H1 (cell line): ENCODE measurements at regions not wholly inside any gene's neighbourhood (a gene's known extent, or its start where the extent isn't known, plus 50 kb on each side); places are given as distances from the start of the nearest gene placed in this dataset.

Source experiments
- CTCF ChIA-PET: fragments of 300-600 bp; sonication (Branson Sonifier 250); formaldehyde crosslinking; loops from one replicate; lab custom pipeline; 2021; ENCODE audit not compliant: partially characterized antibody; lab: Charles Lee
- POLR2A ChIA-PET: fragments of 300-600 bp; sonication (Branson Sonifier 250); formaldehyde crosslinking; loops from one replicate; lab custom pipeline; 2021; ENCODE audit warnings: inconsistent platforms; ENCODE audit not compliant: partially characterized antibody; lab: Charles Lee
- DNase-seq, 2 experiments: peaks; one replicate each; pipeline versions ENCODE4 v3.0.0 to v3.0.0-alpha.2; 2010 to 2022; ENCODE audit warnings: low spot score in 2 of 2, low read depth in 1 of 2, mixed read lengths in 1 of 2
- FAIRE-seq: peaks from 2 replicates; lab custom pipeline; 2011; peaks lifted over from hg19 to GRCh38; lab: Jason Lieb, UNC
- H2AFZ ChIP-seq: 2 replicates; pipeline ENCODE4 v1.8.1; 2012; ENCODE audit warnings: low read length, inconsistent platforms
- H2AK5ac ChIP-seq: 2 replicates; pipeline ENCODE4 v1.6.1; 2013; ENCODE audit warnings: low read depth, low read length
- H2BK120ac ChIP-seq: replicated peaks from 2 replicates; pipeline ENCODE3; 2013; ENCODE audit warnings: low read depth, low read length, inconsistent platforms
- H2BK12ac ChIP-seq: 2 replicates; pipeline ENCODE4 v1.6.1; 2013; ENCODE audit warnings: low read depth, low read length
- H2BK15ac ChIP-seq: 2 replicates; pipeline ENCODE4 v1.6.1; 2013; ENCODE audit warnings: low read length
- H2BK20ac ChIP-seq: 2 replicates; pipeline ENCODE4 v1.6.1; 2013; ENCODE audit warnings: low read length
- H2BK5ac ChIP-seq: 2 replicates; pipeline ENCODE4 v1.6.1; 2013; ENCODE audit warnings: low read depth, low read length
- H3K14ac ChIP-seq: 2 replicates; pipeline ENCODE4 v1.6.1; 2013; ENCODE audit warnings: inconsistent platforms; ENCODE audit not compliant: insufficient read length
- H3K18ac ChIP-seq: 2 replicates; pipeline ENCODE4 v1.6.1; 2013; ENCODE audit warnings: low read length; ENCODE audit errors: extremely low read depth
- H3K23ac ChIP-seq: 2 replicates; pipeline ENCODE4 v1.6.1; 2013; ENCODE audit warnings: inconsistent platforms; ENCODE audit not compliant: insufficient read length
- H3K23me2 ChIP-seq: 2 replicates; pipeline ENCODE4 v1.6.1; 2013; ENCODE audit warnings: low read depth, low read length
- H3K27ac ChIP-seq: 2 replicates; pipeline ENCODE4 v1.6.1; 2011; ENCODE audit warnings: low read depth, low read length, inconsistent platforms
- H3K27me3 ChIP-seq, 4 experiments: replicated peaks in 1 of 4; 1 replicate in 1 of 4; 2 replicates in 3 of 4; pipeline versions ENCODE4 v1.6.1 to v1.8.1; 2011 to 2013; ENCODE audit warnings: low read length in 3 of 4, mild to moderate bottlenecking in 3 of 4, inconsistent platforms in 2 of 4, mixed read lengths in 2 of 4, moderate library complexity in 1 of 4; ENCODE audit not compliant: control insufficient read depth in 3 of 4, insufficient read depth in 3 of 4; ENCODE audit errors: extremely low read depth in 1 of 4
- H3K36me3 ChIP-seq, 4 experiments: 2 replicates each; pipeline versions ENCODE4 v1.6.1 to v1.8.1; 2011 to 2013; ENCODE audit warnings: mild to moderate bottlenecking in 4 of 4, low read length in 3 of 4, moderate library complexity in 2 of 4, control low read depth in 1 of 4, inconsistent platforms in 1 of 4; ENCODE audit not compliant: insufficient read depth in 4 of 4, control insufficient read depth in 2 of 4
- H3K4ac ChIP-seq: replicated peaks from 2 replicates; pipeline ENCODE3; 2013; ENCODE audit warnings: low read length, low read depth, mixed read lengths, inconsistent platforms; ENCODE audit not compliant: insufficient read length
- H3K4me1 ChIP-seq, 4 experiments: replicated peaks in 1 of 4; 1 replicate in 1 of 4; 2 replicates in 3 of 4; pipeline versions ENCODE4 v1.6.1 to v1.8.1; 2011 to 2013; ENCODE audit warnings: low read length in 3 of 4, inconsistent platforms in 2 of 4, mixed read lengths in 1 of 4; ENCODE audit not compliant: insufficient read depth in 4 of 4, control insufficient read depth in 3 of 4
- H3K4me2 ChIP-seq, 2 experiments: 2 replicates each; pipeline versions ENCODE4 v1.6.1 to v1.8.1; 2011 to 2013; ENCODE audit warnings: low read depth in 2 of 2, low read length in 2 of 2, control low read depth in 1 of 2, inconsistent platforms in 1 of 2, mild to moderate bottlenecking in 1 of 2; ENCODE audit not compliant: insufficient read depth in 1 of 2
- H3K4me3 ChIP-seq, 4 experiments: fragments of 200-600, 300-600 bp in 1 of 4; sonication (generic), shearing (Covaris generic), sonication (Bioruptor Twin) in 1 of 4; 2 replicates each; pipeline versions ENCODE4 v1.5.1 to v1.8.1; 2011 to 2016; ENCODE audit warnings: low read length in 4 of 4, low read depth in 3 of 4, control low read depth in 2 of 4, inconsistent platforms in 2 of 4, mild to moderate bottlenecking in 2 of 4, mixed read lengths in 1 of 4, moderate library complexity in 1 of 4; ENCODE audit not compliant: insufficient read depth in 2 of 4; ENCODE audit errors: extremely low read depth in 1 of 4
- H3K56ac ChIP-seq: replicated peaks from 2 replicates; pipeline ENCODE3; 2013; ENCODE audit warnings: low read depth, mild to moderate bottlenecking, mixed read lengths, low read length, inconsistent platforms; ENCODE audit not compliant: insufficient read length
- H3K79me1 ChIP-seq: 2 replicates; pipeline ENCODE4 v1.6.1; 2013; ENCODE audit warnings: low read depth, low read length, control low read depth
- H3K79me2 ChIP-seq, 2 experiments: 2 replicates each; pipeline versions ENCODE4 v1.6.1 to v1.8.1; 2012 to 2013; ENCODE audit warnings: low read length in 2 of 2, mild to moderate bottlenecking in 2 of 2, inconsistent platforms in 1 of 2; ENCODE audit not compliant: insufficient read depth in 2 of 2, control insufficient read depth in 1 of 2
- H3K9ac ChIP-seq, 4 experiments: replicated peaks in 1 of 4; 1 replicate in 1 of 4; 2 replicates in 3 of 4; pipeline versions ENCODE4 v1.6.1 to v1.8.1; 2011 to 2013; ENCODE audit warnings: low read depth in 3 of 4, low read length in 3 of 4, control low read depth in 2 of 4, mild to moderate bottlenecking in 2 of 4, moderate library complexity in 2 of 4, inconsistent platforms in 1 of 4; ENCODE audit errors: extremely low read depth in 1 of 4
- H3K9me3 ChIP-seq, 2 experiments: 2 replicates each; pipeline versions ENCODE4 v1.6.1 to v1.8.1; 2012 to 2013; ENCODE audit warnings: mild to moderate bottlenecking in 2 of 2, moderate library complexity in 2 of 2, control low read depth in 1 of 2, inconsistent platforms in 1 of 2, low read depth in 1 of 2, low read length in 1 of 2, mixed read lengths in 1 of 2; ENCODE audit not compliant: insufficient read depth in 2 of 2
- H4K20me1 ChIP-seq, 2 experiments: replicated peaks in 1 of 2; 2 replicates each; pipeline versions ENCODE3 to v1.8.1; 2011 to 2013; ENCODE audit warnings: inconsistent platforms in 2 of 2, low read length in 2 of 2, mild to moderate bottlenecking in 1 of 2; ENCODE audit not compliant: insufficient read depth in 2 of 2, control insufficient read depth in 1 of 2
- H4K5ac ChIP-seq: 2 replicates; pipeline ENCODE4 v1.6.1; 2013; ENCODE audit warnings: low read length, low read depth, mixed read lengths, inconsistent platforms; ENCODE audit not compliant: insufficient read length
- H4K8ac ChIP-seq: 2 replicates; pipeline ENCODE4 v1.8.0; 2013; ENCODE audit warnings: mild to moderate bottlenecking, moderate library complexity, low read length, inconsistent platforms; ENCODE audit not compliant: insufficient read depth; ENCODE audit errors: extremely low read depth
- H4K91ac ChIP-seq: replicated peaks from 2 replicates; pipeline ENCODE3; 2013; ENCODE audit warnings: low read length, mixed read lengths, inconsistent platforms; ENCODE audit not compliant: insufficient read length
- CHD2 ChIP-seq: IDR thresholded peaks from 2 replicates; pipeline ENCODE4 v1.6.1; 2012; ENCODE audit warnings: low read length, improper control_type of control experiment
- EGR1 ChIP-seq: IDR thresholded peaks from 2 replicates; pipeline ENCODE4 v1.6.1; 2011; ENCODE audit warnings: low read depth, low read length, borderline replicate concordance
- GABPA ChIP-seq: IDR thresholded peaks from 2 replicates; pipeline ENCODE4 v1.6.1; 2011; ENCODE audit warnings: mild to moderate bottlenecking, low read length, moderate library complexity, borderline replicate concordance; ENCODE audit not compliant: insufficient read depth
- HDAC6 ChIP-seq: IDR thresholded peaks from one replicate; pipeline ENCODE4 v1.7.1; 2012; ENCODE audit warnings: low read depth, mild to moderate bottlenecking, inconsistent platforms, low read length, moderate library complexity
- KDM4A ChIP-seq: IDR thresholded peaks from one replicate; pipeline ENCODE4 v1.7.1; 2012; ENCODE audit warnings: low read depth, mild to moderate bottlenecking, moderate library complexity, low read length, inconsistent platforms; ENCODE audit not compliant: severe bottlenecking
- RAD21 ChIP-seq, 2 experiments: IDR thresholded peaks in 1 of 2; conservative IDR thresholded peaks in 1 of 2; 2 replicates each; pipeline ENCODE4 v1.6.1; 2011; ENCODE audit warnings: low read depth in 2 of 2, low read length in 2 of 2, improper control_type of control experiment in 1 of 2, inconsistent platforms in 1 of 2, mild to moderate bottlenecking in 1 of 2, moderate library complexity in 1 of 2
- SP2 ChIP-seq: IDR thresholded peaks from 2 replicates; pipeline ENCODE4 v1.6.1; 2012; ENCODE audit warnings: mild to moderate bottlenecking, low read length, inconsistent platforms
- TAF1 ChIP-seq: IDR thresholded peaks from 2 replicates; pipeline ENCODE4 v1.6.1; 2011; ENCODE audit warnings: mild to moderate bottlenecking, low read depth, low read length
- ZNF274 ChIP-seq: IDR thresholded peaks from 2 replicates; pipeline ENCODE4 v1.7.0; 2012; ENCODE audit warnings: low read length, borderline replicate concordance; ENCODE audit errors: extremely low read depth
- whole genome bisulfite sequencing, 2 experiments: shearing (Covaris generic) in 1 of 2; methylation state at CpG; one replicate each; pipeline versions ENCODE4 v1.1.6 to v1.1.7; 2013 to 2015; ENCODE audit warnings: low lambda C conversion rate in 2 of 2, mixed read lengths in 2 of 2, inconsistent platforms in 1 of 2, low coverage in 1 of 2, missing lambda C conversion rate in 1 of 2; ENCODE audit not compliant: insufficient replicate concordance in 2 of 2, insufficient coverage in 1 of 2, insufficient read length in 1 of 2; ENCODE audit errors: extremely low coverage in 1 of 2, missing lambda C conversion rate in 1 of 2; 5-methylcytosine and 5-hydroxymethylcytosine counted together
- TF ChIP-seq, protein P1 (sequence below): IDR thresholded peaks from 2 replicates; pipeline ENCODE4 v1.6.1; 2011; ENCODE audit warnings: low read length, improper control_type of control experiment
- TF ChIP-seq, protein P2 (sequence below): IDR thresholded peaks from 2 replicates; pipeline ENCODE4 v1.6.1; 2011; ENCODE audit warnings: low read depth, mild to moderate bottlenecking, low read length; ENCODE audit not compliant: insufficient read depth

DNA sequence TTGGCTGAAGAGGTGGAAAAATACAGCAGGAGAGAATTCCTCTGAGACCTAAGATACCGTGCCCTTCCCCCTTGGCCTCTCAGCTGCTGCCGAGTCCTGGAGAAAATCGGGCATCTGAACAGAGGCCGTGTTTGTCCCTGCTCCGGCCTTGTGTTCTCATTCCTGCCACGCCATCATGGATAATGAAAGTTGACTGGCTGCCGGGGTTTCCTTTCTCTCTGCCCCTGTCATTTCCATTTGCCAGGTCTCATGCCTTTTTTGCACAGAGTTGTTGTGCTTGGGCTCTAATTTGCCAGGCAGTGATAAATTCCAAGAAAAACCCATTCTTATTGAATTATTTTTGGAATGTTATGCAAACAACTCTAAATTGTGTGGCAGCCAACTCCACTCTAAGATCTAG lies 496.9 kb upstream of the TNP1 start:
- Histone ChIP-seq H3K56ac (no peak overlapping the region), H2BK5ac (no peak overlapping the region), H3K27ac (no peak overlapping the region), H3K27me3 (peaks cover 0 to 1% (median 0%) of the 10 kb centered on the region in 4 experiments; a peak in 1 of 7 replicates), H3K4me1 (peaks cover 0 to 4% (median 0%) of the 10 kb centered on the region in 4 experiments; a peak in 2 of 7 replicates), H3K14ac (no peak overlapping the region), H3K79me2 (no peaks in the 10 kb centered on the region), H3K4ac (no peak overlapping the region), H3K23me2 (no peaks in the 10 kb centered on the region; the same call in 1 of the 2 replicates), H4K91ac (no peak overlapping the region), H2BK120ac (no peak overlapping the region), H3K18ac (no peak overlapping the region), H3K36me3 (no peaks in the 10 kb centered on the region), H2BK15ac (no peak overlapping the region), H4K8ac (no peak overlapping the region), H4K20me1 (no peaks in the 10 kb centered on the region), H2BK12ac (no peak overlapping the region), H2AFZ (no peak overlapping the region), H2AK5ac (no peak overlapping the region), H2BK20ac (no peak overlapping the region), H3K9me3 (no peaks in the 10 kb centered on the region), H3K4me2 (no peak overlapping the region), H4K5ac (no peak overlapping the region), H3K23ac (no peak overlapping the region), H3K4me3 (no peak overlapping the region), H3K79me1 (no peaks in the 10 kb centered on the region), H3K9ac (no peak overlapping the region)
- FAIRE-seq (no peak), DNase-seq (no peak)
- ChIA-PET POLR2A (no interaction called here), CTCF (interaction anchor here (1.1 kb wide), 1 partner anchor 293 kb away, joined by 3 read pairs; no protein-coding TSS in a partner anchor)
- TF ChIP-seq, protein P1, sequence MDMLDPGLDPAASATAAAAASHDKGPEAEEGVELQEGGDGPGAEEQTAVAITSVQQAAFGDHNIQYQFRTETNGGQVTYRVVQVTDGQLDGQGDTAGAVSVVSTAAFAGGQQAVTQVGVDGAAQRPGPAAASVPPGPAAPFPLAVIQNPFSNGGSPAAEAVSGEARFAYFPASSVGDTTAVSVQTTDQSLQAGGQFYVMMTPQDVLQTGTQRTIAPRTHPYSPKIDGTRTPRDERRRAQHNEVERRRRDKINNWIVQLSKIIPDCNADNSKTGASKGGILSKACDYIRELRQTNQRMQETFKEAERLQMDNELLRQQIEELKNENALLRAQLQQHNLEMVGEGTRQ: no peak
- TF ChIP-seq CHD2 (no peak), SP2 (no peak), TAF1 (no peak), ZNF274 (no peak), GABPA (no peak), EGR1 (no peak), HDAC6 (no peak), RAD21 (IDR thresholded peaks at IDR 0.05 in 1 of 2, conservative IDR thresholded peaks at IDR 0.05 in 1 of 2; ENCODE audit: low read depth in 2 of 2, low read length in 2 of 2) (no peak), KDM4A (no peak)
- TF ChIP-seq, protein P2, sequence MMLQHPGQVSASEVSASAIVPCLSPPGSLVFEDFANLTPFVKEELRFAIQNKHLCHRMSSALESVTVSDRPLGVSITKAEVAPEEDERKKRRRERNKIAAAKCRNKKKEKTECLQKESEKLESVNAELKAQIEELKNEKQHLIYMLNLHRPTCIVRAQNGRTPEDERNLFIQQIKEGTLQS: no peak
- WGBS, 2 experiments: 85% methylated on average over 7 of the region's 7 CpGs; no CpG with 5 or more reads in 1 of the 2 experiments
